Sigmoid colon (tissue), 6 donors: ENCODE measurements at regions not wholly inside any gene's neighbourhood (a gene's known extent, or its start where the extent isn't known, plus 50 kb on each side); places are given as distances from the start of the nearest gene placed in this dataset.

Experiments
- DNase-seq: peaks from one replicate; pipeline ENCODE4 v3.0.0-alpha.2; 2019
- H3K27ac ChIP-seq, 4 donors: fragments of 200-600 bp; sonication (generic); one replicate each; pipeline ENCODE4 v1.5.1; 2016 to 2019; ENCODE audit warnings: mild to moderate bottlenecking in 1 of 4
- H3K27me3 ChIP-seq, 3 donors: fragments of 200-600 bp; sonication (generic); one replicate each; pipeline ENCODE4 v1.5.1; 2019; ENCODE audit warnings: mild to moderate bottlenecking in 1 of 3
- H3K36me3 ChIP-seq, 4 donors: fragments of 200-600 bp; sonication (generic); one replicate each; pipeline ENCODE4 v1.5.1; 2016 to 2019
- H3K4me1 ChIP-seq, 4 donors: fragments of 200-600 bp; sonication (generic); one replicate each; pipeline ENCODE4 v1.5.1; 2017 to 2019
- H3K4me3 ChIP-seq, 4 donors: fragments of 200-600 bp; sonication (generic); one replicate each; pipeline ENCODE4 v1.5.1; 2017 to 2019; ENCODE audit warnings: mild to moderate bottlenecking in 2 of 4, moderate library complexity in 1 of 4
- H3K9me3 ChIP-seq, 4 donors: fragments of 200-600 bp in 3 of 4; sonication (generic) in 3 of 4; one replicate each; pipeline versions ENCODE4 v1.5.1 to v1.6.1; 2013 to 2019
- CTCF ChIP-seq, 4 experiments: fragments of 450-650 bp in 3 of 4; fragments of 200-600 bp in 1 of 4; IDR thresholded peaks; one replicate each; pipeline ENCODE4 v1.5.1; 2016 to 2019; ENCODE audit warnings: antibody characterized with exemption in 4 of 4, mild to moderate bottlenecking in 3 of 4, moderate library complexity in 2 of 4
- EP300 ChIP-seq, 4 donors: sonication (generic); formaldehyde crosslinking; IDR thresholded peaks; one replicate each; pipeline ENCODE4 v1.6.1; 2017; ENCODE audit warnings: antibody characterized with exemption in 4 of 4
- POLR2A ChIP-seq, 2 donors: fragments of 450-650 bp; IDR thresholded peaks; one replicate each; pipeline ENCODE4 v1.6.1; 2016; ENCODE audit warnings: antibody characterized with exemption in 2 of 2, mild to moderate bottlenecking in 2 of 2, moderate library complexity in 2 of 2
- POLR2AphosphoS5 ChIP-seq, 4 donors: sonication (generic); formaldehyde crosslinking; IDR thresholded peaks; one replicate each; pipeline ENCODE4 v1.6.1; 2017; ENCODE audit warnings: antibody characterized with exemption in 4 of 4
- WGBS, 2 donors: extraction: QIAGEN DNeasy Blood & Tissue Kit; methylation state at CpG; one replicate each; pipeline ENCODE4 v1.1.7; 2013; 5-methylcytosine and 5-hydroxymethylcytosine counted together
- intact Hi-C: fragments of 100-400 bp; cut with DNase I; formaldehyde crosslinking; loops from one replicate; pipeline ENCODE4 v1.15.1; 2023
- donor health status: healthy with polysubstance abuse.
- donor health status: healthy.

GRCh38 chr10:3287572-3288445 is 115.2 kb upstream of the PITRM1 start:
- DNase-seq: no peak
- no peaks in the 10 kb centered on the region for H3K36me3 ChIP-seq
- intact Hi-C loops: no loop called here
- H3K4me1 ChIP-seq: peaks cover 0 to 13% (median 9%) of the 10 kb centered on the region in 4 donors
- H3K4me3 ChIP-seq: no peak overlapping the region
- no peaks in the 10 kb centered on the region for H3K9me3 ChIP-seq
- no peaks in the 10 kb centered on the region for H3K27me3 ChIP-seq
- H3K27ac ChIP-seq: no peak overlapping the region
- TF ChIP-seq POLR2A (IDR thresholded peaks at IDR 0.05) (no peak), EP300 (IDR thresholded peaks at IDR 0.05) (no peak), POLR2AphosphoS5 (IDR thresholded peaks at IDR 0.05) (no peak), CTCF (IDR thresholded peaks at IDR 0.05) (no peak)
- WGBS, 2 donors: 26 to 77% methylated on average over 42 of the region's 42 CpGs

- TF ChIP-seq POLR2A (IDR thresholded peaks at IDR 0.05) (no peak), EP300 (IDR thresholded peaks at IDR 0.05) (no peak), CTCF (IDR thresholded peaks at IDR 0.05) (no peak), POLR2AphosphoS5 (IDR thresholded peaks at IDR 0.05) (no peak)
- no peak for DNase-seq
- intact Hi-C loops: no loop called here
- H3K27me3 ChIP-seq: no peaks in the 10 kb centered on the region
- 91 to 92% methylated on average over 1 of the region's 1 CpG for WGBS, 2 donors
- H3K4me3 ChIP-seq: no peak overlapping the region
- H3K9me3 ChIP-seq: no peaks in the 10 kb centered on the region
- no peak overlapping the region for H3K27ac ChIP-seq
- no peaks in the 10 kb centered on the region for H3K36me3 ChIP-seq
- peaks cover 0 to 16% (median 0%) of the 10 kb centered on the region in 4 donors for H3K4me1 ChIP-seq
Observed at GRCh38 chr10:3282674-3283017, 110.1 kb upstream of the PITRM1 start.

GRCh38 chr10:3281941-3282673 is 109.5 kb upstream of the PITRM1 start:
- H3K4me1 ChIP-seq: peaks cover 0 to 16% (median 0%) of the 10 kb centered on the region in 4 donors
- TF ChIP-seq POLR2A (IDR thresholded peaks at IDR 0.05): no peak
- TF ChIP-seq POLR2AphosphoS5 (IDR thresholded peaks at IDR 0.05): peak in 1 of 4 donors; percentile 47
- no peaks in the 10 kb centered on the region for H3K27me3 ChIP-seq
- peak overlapping the region in 1 of 4 donors; percentile 18 for H3K27ac ChIP-seq
- intact Hi-C loops: no loop called here
- no peak overlapping the region for H3K4me3 ChIP-seq
- H3K36me3 ChIP-seq: no peaks in the 10 kb centered on the region
- DNase-seq: no peak
- H3K9me3 ChIP-seq: no peaks in the 10 kb centered on the region
- 82 to 85% methylated on average over 7 of the region's 7 CpGs for WGBS, 2 donors

- intact Hi-C loops: no loop called here
- no peak overlapping the region for H3K27ac ChIP-seq
- WGBS, 2 donors: 52 to 72% methylated on average over 2 of the region's 2 CpGs
- H3K36me3 ChIP-seq: no peaks in the 10 kb centered on the region
- no peaks in the 10 kb centered on the region for H3K9me3 ChIP-seq
- H3K27me3 ChIP-seq: no peaks in the 10 kb centered on the region
- TF ChIP-seq POLR2AphosphoS5 (IDR thresholded peaks at IDR 0.05) (no peak), CTCF (IDR thresholded peaks at IDR 0.05) (no peak), EP300 (IDR thresholded peaks at IDR 0.05) (no peak), POLR2A (IDR thresholded peaks at IDR 0.05) (no peak)
- no peak for DNase-seq
- peaks cover 0 to 16% (median 0%) of the 10 kb centered on the region in 4 donors for H3K4me1 ChIP-seq
- no peak overlapping the region for H3K4me3 ChIP-seq
Observed at GRCh38 chr10:3278771-3279170, 106.2 kb upstream of the PITRM1 start.

- no peak for TF ChIP-seq POLR2AphosphoS5 (IDR thresholded peaks at IDR 0.05)
- TF ChIP-seq EP300 (IDR thresholded peaks at IDR 0.05): no peak
- no peak for TF ChIP-seq CTCF (IDR thresholded peaks at IDR 0.05)
- TF ChIP-seq POLR2A (IDR thresholded peaks at IDR 0.05): no peak
Observed at GRCh38 chr10:3277566-3277965, 105.0 kb upstream of the PITRM1 start.

More at GRCh38 chr10:3277566-3277965, 105.0 kb upstream of the PITRM1 start:
- Histone ChIP-seq H3K4me1 (peaks cover 0 to 10% (median 0%) of the 10 kb centered on the region in 4 donors), H3K36me3 (no peaks in the 10 kb centered on the region), H3K27me3 (no peaks in the 10 kb centered on the region), H3K4me3 (no peak overlapping the region), H3K27ac (no peak overlapping the region), H3K9me3 (no peaks in the 10 kb centered on the region)
- WGBS, 2 donors: 37 to 75% methylated on average over 4 of the region's 4 CpGs
- DNase-seq: no peak
- intact Hi-C loops: no loop called here
